ENCODE measurements at regions not wholly inside any gene's neighbourhood (a gene's known extent, or its start where the extent isn't known, plus 50 kb on each side); places are given as distances from the start of the nearest gene placed in this dataset.
"Not testable (repeated sequence)": the region's sequence is repeated elsewhere in the genome, so short reads cannot be mapped to it uniquely, and the experiment has no call there.

DNA sequence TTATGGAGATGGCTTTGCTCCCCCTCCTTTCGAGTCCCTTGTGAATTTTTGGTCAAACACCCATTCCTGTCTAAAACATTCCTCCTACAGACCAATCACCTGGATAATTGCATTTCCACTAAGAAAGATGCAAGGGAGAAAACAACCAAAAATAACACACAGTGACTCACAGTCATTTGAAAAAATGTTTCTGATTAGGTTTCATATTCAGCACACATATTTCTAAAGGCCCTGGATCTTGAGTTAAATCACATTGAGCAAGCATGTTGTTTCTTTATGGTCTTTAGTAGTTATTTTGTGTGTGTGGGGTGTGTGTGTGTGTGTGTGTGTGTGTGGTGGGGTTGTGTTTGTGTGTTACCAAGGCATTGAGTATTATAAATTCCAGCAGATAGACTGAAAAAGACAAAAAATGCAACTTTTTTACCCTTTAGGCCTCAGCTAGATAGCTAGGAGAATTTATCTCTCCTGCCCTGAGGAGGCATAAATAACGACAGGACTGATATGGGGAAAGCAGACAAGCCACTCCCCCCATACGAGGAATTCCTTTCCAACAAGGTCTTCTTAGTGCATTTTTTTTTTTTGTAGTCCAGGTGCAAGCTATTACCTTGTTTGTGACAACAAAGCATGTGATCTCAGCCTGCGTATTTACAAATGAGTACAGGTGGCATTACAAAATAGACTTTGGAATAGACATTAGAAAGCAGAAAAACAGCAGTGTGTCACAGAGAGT, 265.4 kb upstream of the ADGRL3 start:
- DNase-seq = peak; percentile 85

DNA sequence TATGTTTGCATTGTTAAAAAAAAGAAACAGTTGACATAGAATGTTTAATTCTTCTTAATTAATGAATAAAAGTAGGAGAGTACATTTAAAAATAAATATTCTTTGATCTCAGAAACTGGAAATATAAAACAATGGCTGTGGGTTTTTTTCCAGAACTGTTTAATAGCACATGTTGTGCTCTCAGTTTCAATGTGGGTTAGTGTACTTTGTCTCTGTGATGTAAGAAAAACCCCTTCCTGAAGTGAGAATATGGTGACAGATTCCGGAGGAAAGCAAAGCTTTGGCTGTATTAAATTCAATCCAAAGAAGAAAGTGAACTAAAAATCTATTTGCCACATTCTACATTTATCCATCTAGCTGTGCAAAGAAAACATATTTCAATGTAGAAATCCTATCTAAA, 261.9 kb upstream of the ADGRL3 start:
- peak; percentile 6 for DNase-seq

DNA sequence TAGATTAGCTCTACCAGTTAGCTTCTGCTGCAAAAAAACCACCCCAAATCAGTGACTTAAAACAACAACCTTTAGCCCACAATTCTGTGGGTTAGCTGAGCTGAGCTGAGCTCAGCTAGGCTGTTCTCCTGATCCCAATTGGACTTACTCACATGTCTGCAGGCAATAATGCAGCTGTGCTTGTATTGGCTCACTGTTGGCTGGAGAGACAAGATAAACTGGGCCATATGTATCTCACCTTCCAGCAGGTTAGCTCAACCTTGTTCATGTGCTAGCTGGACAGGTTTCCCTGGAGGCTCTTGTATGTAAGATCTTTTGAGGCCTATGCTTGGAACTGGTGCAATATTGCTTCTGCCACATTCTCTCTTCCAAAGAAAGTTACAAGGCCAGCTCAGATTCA, 261.5 kb upstream of the ADGRL3 start:
- DNase-seq = no peak

DNA sequence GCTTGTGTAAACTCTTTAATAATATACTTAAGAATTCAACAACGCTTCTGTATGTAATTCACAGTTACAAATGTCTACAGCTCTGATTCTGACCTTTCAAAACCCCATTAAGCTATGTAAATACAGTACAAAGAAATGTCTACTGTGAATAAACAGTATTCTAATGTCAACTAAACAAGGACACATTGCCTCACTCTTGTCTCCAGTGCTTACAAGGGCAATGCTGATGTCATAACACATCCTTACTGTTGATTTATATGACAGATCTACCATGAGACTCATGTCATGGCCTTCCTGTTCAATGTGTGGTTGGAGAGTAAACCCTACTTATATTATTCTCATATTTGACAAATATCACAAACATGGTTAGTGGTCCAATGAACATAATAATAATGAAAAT, 256.1 kb upstream of the ADGRL3 start:
- peak; percentile 51 for DNase-seq

DNA sequence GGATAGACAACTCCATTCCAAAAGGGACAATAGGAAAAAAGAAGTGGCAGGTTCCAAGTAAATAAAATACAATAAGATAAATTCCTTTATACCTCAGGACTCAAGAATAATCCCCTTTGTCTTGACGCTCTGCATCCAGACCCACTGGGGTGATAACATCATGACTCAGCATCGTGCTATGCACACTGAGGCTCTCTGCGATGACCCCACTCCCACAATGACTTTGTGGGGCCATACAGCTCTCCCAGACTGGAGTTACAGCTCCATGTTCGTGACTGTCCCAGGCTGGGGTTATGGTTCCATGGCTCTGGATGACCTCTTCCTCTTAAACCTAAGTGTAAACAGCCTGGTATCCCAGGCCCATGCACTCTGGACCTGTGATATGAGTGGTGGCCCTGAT, 254.5 kb upstream of the ADGRL3 start:
- no peak for DNase-seq

DNA sequence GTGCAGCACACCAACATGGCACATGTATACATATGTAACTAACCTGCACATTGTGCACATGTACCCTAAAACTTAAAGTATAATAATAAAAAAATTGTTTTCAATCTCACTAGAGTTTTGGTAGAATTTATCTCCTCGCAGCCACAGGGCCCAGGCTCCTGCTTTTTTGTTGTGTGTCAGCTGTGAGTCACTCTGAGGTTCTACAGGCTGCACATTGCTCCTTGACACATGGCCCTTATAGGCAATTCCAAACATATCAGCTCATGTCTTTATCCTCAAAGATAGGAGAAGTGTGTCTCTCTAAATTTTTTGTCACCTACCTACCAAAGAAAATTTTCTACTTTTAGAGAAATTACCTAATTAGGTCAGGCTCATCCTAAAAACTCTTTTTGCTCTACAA, 252.1 kb upstream of the ADGRL3 start:
- no peak for DNase-seq

DNA sequence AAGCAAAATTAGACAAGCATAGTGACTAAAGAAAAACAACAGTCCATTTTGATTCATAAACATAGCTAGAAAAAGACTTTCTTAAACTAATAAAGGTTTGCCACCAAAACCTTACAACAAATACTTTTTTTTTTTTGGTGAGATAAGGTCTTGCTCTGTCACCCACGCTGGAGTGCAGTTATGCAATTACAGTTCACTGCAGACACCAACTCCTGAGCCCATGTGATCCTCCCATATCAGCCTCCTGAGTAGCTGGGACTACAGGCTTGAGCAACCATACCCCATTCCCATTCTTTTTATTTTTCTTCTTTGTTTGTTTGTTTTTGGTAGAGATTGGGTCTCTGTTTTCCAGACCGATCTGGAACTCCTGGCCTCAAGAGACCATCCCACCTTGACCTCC, 247.2 kb upstream of the ADGRL3 start:
- DNase-seq = no peak

DNA sequence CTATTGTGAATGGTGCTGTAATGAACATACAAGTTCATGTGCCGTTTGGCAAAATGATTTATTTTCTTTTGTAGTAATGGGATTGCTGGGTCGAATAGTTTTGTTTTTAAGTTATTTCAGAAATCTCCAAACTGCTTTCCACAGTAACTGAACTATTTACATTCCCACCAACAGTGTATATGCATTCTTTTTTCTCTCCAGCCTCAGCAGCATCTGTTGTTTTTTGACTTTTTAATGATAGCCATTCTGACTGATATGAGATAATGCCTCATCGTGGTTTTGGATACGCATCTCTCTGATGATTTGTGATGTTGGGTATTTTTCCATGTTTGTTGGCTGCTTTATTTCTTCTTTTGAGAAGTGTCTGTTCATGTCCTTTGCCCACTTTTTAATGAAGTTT, 246.3 kb upstream of the ADGRL3 start:
- DNase-seq = no peak

DNA sequence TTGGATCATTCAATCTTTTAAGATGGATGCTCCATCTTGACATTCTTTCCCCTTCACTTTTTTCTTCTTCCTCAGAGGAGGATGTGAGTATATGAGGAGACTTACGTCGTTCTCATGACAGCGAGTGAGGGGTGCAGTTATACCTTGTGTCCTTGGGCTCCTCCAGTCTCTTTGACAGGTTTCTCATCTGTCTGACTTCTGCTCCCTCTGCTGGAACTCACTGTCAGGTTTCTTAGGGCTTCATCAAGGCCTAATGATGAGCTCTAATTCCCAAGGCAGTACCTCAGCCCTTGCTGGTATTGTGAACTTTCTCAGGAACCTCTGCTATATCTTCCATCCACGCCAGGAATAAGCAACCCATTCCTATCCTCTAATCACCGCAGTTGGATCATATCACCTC, 237.8 kb upstream of the ADGRL3 start:
- peak; percentile 57 for DNase-seq

DNA sequence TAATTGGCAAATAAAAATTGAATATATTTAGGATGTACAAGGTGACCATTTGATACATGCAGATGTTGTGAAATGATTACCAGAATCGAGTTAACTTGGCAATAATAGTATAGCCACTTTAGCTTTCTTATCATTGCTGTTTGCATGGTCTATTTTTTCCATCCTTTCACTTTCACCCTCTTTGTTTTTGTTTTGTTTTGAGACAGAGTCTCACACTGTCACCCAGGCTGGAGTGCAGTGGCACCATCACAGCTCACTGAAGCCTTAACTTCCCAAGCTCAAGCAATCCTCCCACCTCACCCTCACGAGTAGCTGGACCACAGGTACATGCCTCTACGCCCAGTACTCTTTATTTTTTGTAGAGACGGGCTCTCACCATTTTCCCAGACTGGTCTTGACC, 218.6 kb upstream of the ADGRL3 start:
- no peak for DNase-seq

DNA sequence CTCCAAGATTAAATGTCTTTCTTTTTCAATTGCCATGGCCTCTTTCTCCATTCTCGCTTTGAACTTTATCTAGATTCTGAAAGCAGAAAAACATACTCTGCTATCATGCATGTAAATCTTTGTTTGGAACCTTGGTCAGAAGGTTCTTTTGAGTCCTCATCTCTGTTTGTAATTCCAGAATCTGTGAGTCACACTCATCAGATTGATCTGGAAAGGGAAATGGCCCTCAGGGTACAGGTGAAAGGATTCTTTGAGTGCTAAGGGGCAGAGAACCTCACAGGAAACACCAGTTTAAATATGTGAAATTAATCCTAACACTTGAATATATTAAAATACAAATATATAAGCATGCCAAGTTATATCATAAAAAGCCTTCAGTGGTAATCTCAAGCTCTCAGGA, 211.0 kb upstream of the ADGRL3 start:
- DNase-seq = no peak

DNA sequence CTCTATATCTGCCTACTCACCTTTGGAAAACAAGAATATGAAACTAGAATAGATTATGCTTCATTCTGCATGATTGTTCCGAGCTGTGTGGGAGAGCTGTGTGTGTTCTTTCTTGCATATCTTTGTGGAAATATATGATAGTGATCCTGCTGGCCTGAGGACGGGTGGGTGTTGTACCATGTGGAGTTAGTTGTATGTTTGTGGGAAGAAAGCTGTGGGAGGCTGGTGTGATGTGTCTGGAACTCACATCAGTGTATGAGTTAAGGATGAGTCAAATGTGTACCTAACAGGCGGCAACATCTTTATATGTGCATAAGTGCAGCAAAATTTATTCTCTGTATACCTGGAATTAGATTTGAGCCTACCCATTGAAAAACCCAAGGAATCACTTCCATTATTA, 208.1 kb upstream of the ADGRL3 start:
- no peak for DNase-seq

DNA sequence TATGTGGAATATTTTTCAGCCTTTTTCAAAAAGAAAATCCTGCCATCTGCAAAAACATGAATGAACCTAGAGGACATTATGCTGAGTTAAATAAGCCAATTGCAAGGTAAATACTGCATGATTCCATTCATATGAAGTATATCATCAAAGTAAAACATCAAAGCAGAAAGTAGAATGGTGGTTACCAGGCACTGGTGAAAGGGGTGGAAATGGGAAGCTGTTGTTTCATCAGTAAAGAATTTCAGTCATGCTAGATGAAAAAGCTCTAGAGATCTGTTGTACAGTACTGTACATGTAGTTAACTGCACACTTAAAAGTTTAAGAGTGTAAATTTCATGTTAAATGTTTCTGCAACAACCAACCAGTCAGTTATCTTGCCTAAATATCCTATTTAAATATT, 196.8 kb upstream of the ADGRL3 start:
- no peak for DNase-seq

DNA sequence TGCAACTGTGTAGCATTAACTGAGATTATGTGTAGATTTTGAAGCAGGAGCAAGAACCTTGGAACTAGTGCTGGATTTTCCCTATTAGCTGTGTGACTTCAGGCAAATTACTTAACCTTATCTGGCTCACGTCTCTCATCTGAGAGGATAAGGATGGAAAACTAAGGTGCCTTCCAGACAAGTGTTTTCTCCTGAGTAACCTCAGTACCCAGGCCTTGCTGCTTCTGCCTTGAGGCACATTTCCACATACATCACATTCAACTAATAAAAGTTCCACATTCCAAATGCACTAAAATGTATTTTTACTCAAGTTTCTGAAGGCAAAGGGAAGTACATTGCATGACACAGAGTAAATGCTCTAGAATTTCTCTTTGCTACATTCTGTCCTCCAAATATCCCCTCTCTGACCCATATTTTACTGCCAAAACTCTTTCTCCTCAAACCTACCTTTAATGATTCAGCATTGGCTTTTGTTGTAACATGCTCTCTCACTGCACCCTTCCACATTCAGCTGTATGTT, 195.4 kb upstream of the ADGRL3 start:
- no peak for DNase-seq

DNA sequence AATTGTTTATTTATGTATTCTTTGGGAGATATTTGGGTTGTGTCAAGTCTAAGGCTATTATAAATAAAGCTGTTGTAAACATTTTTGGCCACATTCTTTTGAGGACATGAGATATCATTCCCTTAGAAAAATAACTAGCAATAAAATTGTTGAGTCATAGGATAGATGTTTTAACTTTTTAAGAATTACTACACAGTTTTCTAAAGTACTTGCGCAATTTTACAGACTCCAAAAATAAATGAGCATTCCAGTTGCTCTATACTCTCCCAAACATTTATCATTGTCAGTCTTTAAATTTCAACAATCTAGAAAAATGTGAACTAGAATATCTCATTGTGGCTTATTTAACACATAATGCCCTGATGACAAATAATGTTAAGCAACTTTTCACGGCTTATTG, 189.1 kb upstream of the ADGRL3 start:
- no peak for DNase-seq

DNA sequence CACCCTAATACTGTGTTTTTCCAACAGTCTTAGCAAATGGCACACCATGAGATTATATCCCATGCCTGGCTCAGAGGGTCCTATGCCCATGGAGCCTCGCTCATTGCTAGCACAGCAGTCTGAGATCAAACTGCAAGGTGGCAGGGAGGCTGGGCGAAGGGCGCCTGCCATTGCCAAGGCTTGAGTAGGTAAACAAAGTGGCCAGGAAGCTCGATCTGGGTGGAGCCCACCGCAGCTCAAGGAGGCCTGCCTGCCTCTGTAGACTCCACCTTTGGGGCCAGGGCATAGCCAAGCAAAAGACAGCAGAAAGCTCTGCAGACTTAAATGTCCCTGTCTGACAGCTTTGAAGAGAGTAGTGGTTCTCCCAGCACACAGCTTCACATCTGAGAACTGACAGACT, 188.2 kb upstream of the ADGRL3 start:
- not testable (repeated sequence) for DNase-seq

DNA sequence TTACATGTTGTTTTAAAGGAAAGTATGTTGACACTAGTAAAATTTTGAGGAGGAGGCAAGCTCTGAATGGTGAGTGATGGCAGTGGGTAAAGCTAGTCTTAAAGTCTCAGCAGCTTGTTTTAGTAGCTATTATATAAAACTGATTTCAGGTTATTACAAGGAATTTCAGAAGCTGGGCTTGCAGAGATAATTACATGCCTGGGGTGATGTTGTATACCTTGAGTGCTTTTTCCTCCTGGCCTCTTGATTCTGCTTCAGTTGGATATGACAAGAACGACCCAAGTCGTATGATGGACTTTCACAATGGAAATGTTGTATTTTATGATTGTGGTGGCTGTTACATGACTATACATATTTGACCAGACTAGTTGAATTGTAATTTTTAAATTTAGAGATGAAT, 175.5 kb upstream of the ADGRL3 start:
- DNase-seq = no peak

DNA sequence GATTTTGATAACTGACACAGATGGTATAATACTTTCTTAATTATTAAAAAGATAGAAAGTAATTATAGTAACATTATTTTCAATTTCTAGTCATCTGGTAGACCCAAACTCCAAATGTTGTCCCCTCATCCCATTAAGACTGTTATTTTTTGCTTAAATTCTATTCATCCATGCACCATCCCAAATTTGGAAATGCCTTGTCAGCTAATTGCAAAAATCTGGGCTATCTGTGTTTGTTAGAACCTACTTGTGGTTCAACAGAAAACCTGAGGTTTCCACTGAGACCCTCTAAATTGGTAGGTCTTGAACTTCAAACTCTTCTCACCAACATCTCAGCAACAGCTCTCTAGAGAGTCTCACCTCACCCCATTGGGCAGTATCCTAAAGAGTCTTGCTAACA, 172.2 kb upstream of the ADGRL3 start:
- no peak for DNase-seq

DNA sequence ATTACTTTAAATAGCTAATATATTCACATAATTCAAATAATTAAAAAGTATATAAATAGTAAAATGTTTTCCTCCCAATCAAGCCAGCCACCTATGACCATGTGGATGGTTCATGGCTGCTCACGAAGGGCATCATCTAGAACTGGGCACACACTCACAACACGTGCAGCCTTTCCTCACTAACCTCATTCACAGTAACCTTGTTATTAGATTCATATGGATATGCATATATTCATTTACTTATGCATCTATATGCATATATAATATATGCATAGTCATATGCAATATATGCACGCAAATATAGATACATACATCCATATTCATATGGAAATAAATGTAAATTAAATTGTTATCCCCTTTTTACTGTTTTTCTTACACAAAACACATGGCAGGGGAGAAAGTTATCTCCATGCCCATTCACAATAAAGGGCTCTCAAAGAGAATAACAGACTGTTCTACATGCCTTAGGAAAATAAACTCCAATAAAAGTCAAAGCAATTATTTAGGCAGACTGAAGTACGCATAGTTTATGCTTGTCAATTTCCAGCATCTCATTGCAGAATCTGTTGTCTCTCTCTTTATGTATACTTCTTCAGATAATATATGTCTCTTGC, 163.9 kb upstream of the ADGRL3 start:
- no peak for DNase-seq

DNA sequence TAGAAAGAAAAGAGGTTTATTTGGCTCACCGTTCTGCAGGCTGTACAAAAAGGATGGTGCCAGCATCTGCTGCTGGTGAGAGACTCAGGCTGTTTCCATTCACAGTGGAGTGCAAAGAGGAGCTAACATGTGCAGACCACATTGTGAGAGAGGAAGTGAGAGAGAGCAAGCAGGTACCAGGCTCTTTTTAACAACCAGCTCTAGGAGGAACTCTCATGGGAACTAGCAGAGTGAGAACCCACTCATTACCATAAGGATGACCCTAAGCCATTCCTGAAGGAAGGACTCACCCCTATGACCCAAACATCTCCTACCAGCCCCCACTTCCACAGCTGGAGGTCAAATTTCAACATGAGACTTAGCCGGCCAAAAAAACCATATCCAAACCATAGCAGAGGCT, 158.6 kb upstream of the ADGRL3 start:
- no peak for DNase-seq

DNA sequence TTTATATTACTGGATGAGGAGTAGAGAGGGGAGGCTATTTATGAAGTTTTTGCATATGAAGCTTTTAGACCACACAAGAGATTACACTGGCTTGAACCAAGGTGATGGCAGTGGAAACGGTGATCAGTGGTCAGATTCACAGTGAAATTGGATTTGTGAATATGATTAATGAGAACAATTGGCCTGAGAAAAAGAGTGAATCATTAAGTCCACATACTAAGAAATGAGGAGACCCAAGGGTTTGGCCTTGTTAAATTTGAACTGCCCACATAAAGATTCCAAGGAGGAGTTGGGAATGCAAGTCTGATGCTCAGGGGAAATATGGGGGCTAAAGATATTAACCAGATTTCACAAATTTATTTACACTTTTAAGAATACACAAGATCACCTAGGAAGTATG, 155.3 kb upstream of the ADGRL3 start:
- no peak for DNase-seq

DNA sequence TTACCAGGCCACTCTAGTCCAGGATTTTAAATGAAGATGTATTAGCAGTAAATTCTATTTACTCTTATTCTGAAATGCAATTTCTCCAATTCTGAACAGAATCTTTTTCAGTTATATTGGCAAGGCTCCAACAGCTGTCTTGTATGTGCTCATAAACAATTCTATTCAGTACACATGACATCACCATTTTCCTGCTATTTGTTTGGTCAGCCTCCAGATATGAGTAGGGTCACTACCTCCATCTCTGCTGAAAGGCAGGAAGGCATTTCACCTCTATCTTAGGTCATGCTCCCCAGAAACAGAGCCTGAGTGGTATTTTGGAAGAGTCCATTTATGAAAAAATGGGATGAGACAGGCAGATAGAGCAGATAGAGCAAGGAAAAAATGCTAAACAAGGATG, 151.1 kb upstream of the ADGRL3 start:
- peak; percentile 7 for DNase-seq

DNA sequence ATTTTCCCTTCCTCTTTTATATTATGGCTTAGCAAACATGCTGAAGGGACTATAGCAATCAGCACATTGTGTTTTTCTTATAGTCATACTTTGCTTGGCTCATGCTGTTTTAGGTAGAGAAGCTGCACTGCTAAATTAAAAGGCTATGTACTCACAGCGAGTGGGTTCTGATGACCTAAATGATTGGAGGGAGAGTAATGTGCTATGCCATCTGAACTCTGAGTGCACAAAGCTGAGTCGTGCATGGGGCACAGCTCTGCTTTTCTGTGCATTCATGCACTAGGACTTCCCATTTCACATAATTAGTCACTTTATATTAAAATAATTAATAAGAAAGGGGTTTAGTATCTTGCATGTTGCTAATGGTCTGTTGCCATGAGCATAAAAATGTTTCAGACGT, 132.7 kb upstream of the ADGRL3 start:
- no peak for DNase-seq

DNA sequence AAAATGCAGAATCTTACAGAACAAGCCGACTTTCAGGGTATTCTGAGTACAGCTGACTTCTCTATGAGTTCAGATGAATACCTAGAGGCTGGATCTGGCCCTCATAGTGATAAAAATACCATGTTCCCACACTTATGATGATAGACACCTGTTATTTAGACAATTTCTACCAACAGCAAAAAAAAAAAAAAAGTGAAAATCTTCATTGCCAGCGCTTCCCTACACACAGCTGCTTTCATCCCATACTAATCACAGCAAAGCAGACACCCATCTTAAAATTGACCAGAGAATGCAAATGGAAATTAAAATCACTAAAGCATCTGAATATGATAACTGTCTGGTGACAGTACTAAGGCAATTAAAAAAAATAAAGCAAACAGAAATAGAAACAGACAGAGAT, 132.1 kb upstream of the ADGRL3 start:
- no peak for DNase-seq

DNA sequence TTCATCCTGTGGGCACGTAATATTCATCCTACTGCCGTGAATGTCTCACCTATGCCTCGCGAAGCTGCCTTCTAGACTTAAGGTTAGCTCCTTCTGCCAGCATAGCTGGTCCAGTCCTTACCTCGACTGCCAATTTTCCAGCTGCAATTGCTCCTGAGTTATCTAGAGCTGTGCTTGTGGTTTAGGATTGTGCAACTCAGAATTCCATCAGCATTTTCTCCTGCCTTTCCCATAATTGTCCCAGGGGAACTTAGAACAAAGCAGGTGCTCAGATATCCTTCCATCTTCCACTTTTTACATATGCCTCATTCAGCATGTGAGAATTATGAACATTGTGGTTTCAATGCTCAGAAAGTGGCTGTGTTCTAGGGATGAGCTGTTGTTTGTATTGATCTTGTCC, 131.4 kb upstream of the ADGRL3 start:
- no peak for DNase-seq
